Transverse colon (tissue), 3 donors: ENCODE measurements at regions not wholly inside any gene's neighbourhood (a gene's known extent, or its start where the extent isn't known, plus 50 kb on each side); places are given as distances from the start of the nearest gene placed in this dataset.

ENCODE experiments used
- CTCF ChIP-seq, 5 experiments: fragments of 200-600 bp in 3 of 5; fragments of 450-650 bp in 2 of 5; sonication (generic) in 3 of 5; IDR thresholded peaks; 1 replicate in 2 of 5; 2 replicates in 3 of 5; pipeline ENCODE4 v1.5.1; 2016 to 2017; ENCODE audit warnings: antibody characterized with exemption in 5 of 5, inconsistent platforms in 3 of 5, mild to moderate bottlenecking in 2 of 5, moderate library complexity in 1 of 5
- POLR2A ChIP-seq: fragments of 450-650 bp; IDR thresholded peaks from one replicate; pipeline ENCODE4 v1.6.1; 2016; ENCODE audit warnings: antibody characterized with exemption, mild to moderate bottlenecking, moderate library complexity

DNA sequence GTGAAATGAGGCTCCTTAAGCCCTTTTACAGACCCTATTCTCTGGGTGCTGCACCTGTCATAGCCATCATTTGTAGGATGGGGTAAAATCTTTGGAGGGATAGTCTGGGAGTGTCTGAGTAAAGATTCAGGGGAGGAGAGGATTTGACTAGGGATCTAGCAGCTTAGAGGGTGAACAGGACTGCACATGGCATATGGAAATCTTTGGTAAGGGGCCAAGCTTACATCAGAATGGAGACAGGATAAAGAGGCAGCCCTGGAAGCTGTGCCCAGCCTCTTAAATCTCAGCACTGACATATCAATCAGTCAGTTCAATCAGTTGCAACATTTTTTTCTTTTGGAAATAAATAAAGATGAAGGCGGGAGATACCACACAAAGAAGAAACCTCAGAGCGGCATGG is 301.8 kb upstream of the CADM1 start:
- no peak for TF ChIP-seq CTCF (IDR thresholded peaks at IDR 0.05)
- no peak for TF ChIP-seq POLR2A
